HCT116 (cell line): ENCODE measurements at regions not wholly inside any gene's neighbourhood (a gene's known extent, or its start where the extent isn't known, plus 50 kb on each side); places are given as distances from the start of the nearest gene placed in this dataset.

Experiments
- ATAC-seq: fragments of 200-7000 bp; cut with Tn5 transposase; 2 replicates; pipeline ENCODE4 v1.9.1; 2020; ENCODE audit warnings: mild to moderate bottlenecking, moderate library complexity
- BruUV-seq: library from RNA; stranded (reverse); fragments of 400-500 nt; replicated peaks from 2 replicates; lab custom pipeline; 2021; lab: Mats Ljungman, UMichigan
- CTCF ChIA-PET: fragments of 300-600 bp; sonication (Branson Sonifier 250); formaldehyde crosslinking; loops from one replicate; lab custom pipeline; 2021; ENCODE audit warnings: antibody characterized with exemption; lab: Charles Lee
- POLR2A ChIA-PET: fragments of 300-600, 350-600 bp; sonication (Branson Sonifier 250); formaldehyde crosslinking; loops from one replicate; lab custom pipeline; 2021; ENCODE audit warnings: antibody characterized with exemption; lab: Charles Lee
- RAD21 ChIA-PET, 2 experiments: fragments of 300-600 bp; sonication (Branson Sonifier 250); formaldehyde crosslinking; loops; one replicate each; lab custom pipeline; 2023; ENCODE audit warnings: low total read pairs in 2 of 2; ENCODE audit not compliant: uncharacterized antibody in 2 of 2, unreplicated experiment in 2 of 2, low non-redundant PET in 1 of 2; lab: Charles Lee
- DNase-seq: peaks from one replicate; pipeline ENCODE4 v3.0.0-alpha.2; 2010; ENCODE audit warnings: low read depth, low spot score
- H2AFZ ChIP-seq: fragments of 200-600 bp; shearing (Covaris generic), sonication (generic); 2 replicates; pipeline ENCODE4 v1.6.1; 2017; ENCODE audit warnings: low read depth, mixed run types, mixed read lengths, antibody characterized with exemption, low read length; ENCODE audit not compliant: poor library complexity, severe bottlenecking
- H3K27ac ChIP-seq: 2 replicates; pipeline ENCODE4 v1.5.1; 2012; ENCODE audit warnings: low read depth, low read length
- H3K27me3 ChIP-seq: fragments of 200-600 bp; sonication (generic); 2 replicates; pipeline ENCODE4 v1.6.1; 2016; ENCODE audit warnings: mixed run types, low read length, mixed read lengths; ENCODE audit not compliant: insufficient read depth
- H3K36me3 ChIP-seq, 2 experiments: fragments of 200-500 bp in 1 of 2; fragments of 200-600 bp in 1 of 2; sonication (Bioruptor generic) in 1 of 2; sonication (generic) in 1 of 2; 2 replicates each; pipeline versions ENCODE4 v1.5.1 to v1.6.1; 2014 to 2016; ENCODE audit warnings: low read length in 2 of 2, inconsistent platforms in 1 of 2, mixed read lengths in 1 of 2, mixed run types in 1 of 2; ENCODE audit not compliant: insufficient read depth in 2 of 2, control insufficient read depth in 1 of 2
- H3K4me1 ChIP-seq, 2 experiments: fragments of 200-600 bp in 1 of 2; sonication (generic) in 1 of 2; 2 replicates each; pipeline versions ENCODE4 v1.5.1 to v1.6.1; 2012 to 2017; ENCODE audit warnings: low read length in 2 of 2, inconsistent platforms in 1 of 2, mild to moderate bottlenecking in 1 of 2, mixed read lengths in 1 of 2, mixed run types in 1 of 2, moderate library complexity in 1 of 2; ENCODE audit not compliant: insufficient read depth in 2 of 2, control insufficient read depth in 1 of 2
- H3K4me2 ChIP-seq: fragments of 200-600 bp; sonication (generic); 2 replicates; pipeline ENCODE4 v1.6.1; 2017; ENCODE audit warnings: mixed run types, low read length, mixed read lengths
- H3K4me3 ChIP-seq, 2 experiments: fragments of 200-600 bp in 1 of 2; sonication (generic) in 1 of 2; replicated peaks in 1 of 2; 2 replicates each; pipeline ENCODE4 v1.5.1; 2011 to 2016; ENCODE audit warnings: low read length in 2 of 2, control low read depth in 1 of 2, low read depth in 1 of 2, mild to moderate bottlenecking in 1 of 2, mixed read lengths in 1 of 2, mixed run types in 1 of 2
- H3K79me2 ChIP-seq: fragments of 200-600 bp; sonication (generic); 2 replicates; pipeline ENCODE4 v1.6.1; 2017; ENCODE audit warnings: mild to moderate bottlenecking, mixed run types, low read length, moderate library complexity, mixed read lengths; ENCODE audit not compliant: insufficient read depth
- H3K9ac ChIP-seq: fragments of 200-600 bp; sonication (generic); 2 replicates; pipeline ENCODE4 v1.6.1; 2016; ENCODE audit warnings: low read length, mixed read lengths
- H3K9me2 ChIP-seq: fragments of 200-600 bp; sonication (generic), shearing (Covaris generic); 2 replicates; pipeline ENCODE4 v1.6.1; 2017; ENCODE audit warnings: mixed run types, mild to moderate bottlenecking, moderate library complexity; ENCODE audit not compliant: insufficient read depth
- H3K9me3 ChIP-seq, 2 experiments: fragments of 200-500 bp in 1 of 2; fragments of 200-600 bp in 1 of 2; sonication (Bioruptor generic) in 1 of 2; sonication (generic) in 1 of 2; 2 replicates each; pipeline ENCODE4 v1.6.1; 2014 to 2017; ENCODE audit warnings: low read length in 2 of 2, mixed read lengths in 2 of 2, inconsistent platforms in 1 of 2, low read depth in 1 of 2, mild to moderate bottlenecking in 1 of 2, mixed run types in 1 of 2, moderate library complexity in 1 of 2; ENCODE audit not compliant: control insufficient read depth in 1 of 2, insufficient read depth in 1 of 2
- H4K20me1 ChIP-seq: fragments of 200-600 bp; sonication (generic), shearing (Covaris generic); 2 replicates; pipeline ENCODE4 v1.6.1; 2017; ENCODE audit warnings: mixed run types, mild to moderate bottlenecking, moderate library complexity; ENCODE audit not compliant: insufficient read depth
- CBX3 ChIP-seq: IDR thresholded peaks from 2 replicates; pipeline ENCODE4 v1.6.1; 2012; ENCODE audit warnings: low read depth
- CEBPB ChIP-seq: IDR thresholded peaks from 2 replicates; pipeline ENCODE4 v1.6.1; 2012; ENCODE audit warnings: low read depth
- EGR1 ChIP-seq: IDR thresholded peaks from 2 replicates; pipeline ENCODE4 v1.6.1; 2012; ENCODE audit warnings: low read depth
- EZH2phosphoT487 ChIP-seq: fragments of 200-600 bp; IDR thresholded peaks from 2 replicates; pipeline ENCODE4 v1.6.1; 2018; ENCODE audit warnings: antibody characterized with exemption, borderline replicate concordance
- FOSL1 ChIP-seq: IDR thresholded peaks from 2 replicates; pipeline ENCODE4 v1.6.1; 2012; ENCODE audit warnings: low read depth
- JUND ChIP-seq: IDR thresholded peaks from 2 replicates; pipeline ENCODE4 v1.6.1; 2012
- MAX ChIP-seq: IDR thresholded peaks from 2 replicates; pipeline ENCODE4 v1.6.1; 2012
- POLR2A ChIP-seq: IDR thresholded peaks from 2 replicates; pipeline ENCODE4 v1.7.0; 2011; ENCODE audit warnings: borderline replicate concordance; ENCODE audit not compliant: insufficient read depth, insufficient read length; ENCODE audit errors: extremely low read depth
- POLR2AphosphoS5 ChIP-seq: IDR thresholded peaks from 2 replicates; pipeline ENCODE4 v1.6.1; 2011; ENCODE audit warnings: mild to moderate bottlenecking, low read depth, low read length, moderate library complexity
- RAD21 ChIP-seq: IDR thresholded peaks from 2 replicates; pipeline ENCODE4 v1.6.1; 2012; ENCODE audit warnings: low read depth, mild to moderate bottlenecking
- REST ChIP-seq: IDR thresholded peaks from 2 replicates; pipeline ENCODE4 v1.6.1; 2012; ENCODE audit warnings: low read depth
- SIN3A ChIP-seq: IDR thresholded peaks from 2 replicates; pipeline ENCODE4 v1.6.1; 2012; ENCODE audit warnings: low read depth
- SRF ChIP-seq: IDR thresholded peaks from 2 replicates; pipeline ENCODE4 v1.6.1; 2012; ENCODE audit warnings: low read depth
- TCF7L2 ChIP-seq: IDR thresholded peaks from 2 replicates; pipeline ENCODE4 v1.7.0; 2011; ENCODE audit warnings: borderline replicate concordance, inconsistent platforms; ENCODE audit not compliant: insufficient read depth, insufficient read length; ENCODE audit errors: extremely low read depth
- YY1 ChIP-seq: IDR thresholded peaks from 2 replicates; pipeline ENCODE4 v1.6.1; 2011; ENCODE audit warnings: low read length, low read depth, moderate library complexity, mild to moderate bottlenecking; ENCODE audit not compliant: insufficient replicate concordance; ENCODE audit errors: extremely low read depth
- intact Hi-C: fragments of 100-400 bp; cut with micrococcal nuclease; formaldehyde crosslinking; loops from 2 replicates; pipeline ENCODE4 v1.10.0; 2022
- TF ChIP-seq, protein P1 (sequence below), 3 experiments: fragments of 200-600 bp in 1 of 3; sonication (generic) in 1 of 3; IDR thresholded peaks in 2 of 3; conservative IDR thresholded peaks in 1 of 3; 2 replicates each; pipeline ENCODE4 v1.5.1; 2012 to 2017; ENCODE audit warnings: low read depth in 2 of 3, low read length in 2 of 3, antibody characterized with exemption in 1 of 3, borderline replicate concordance in 1 of 3, control low read depth in 1 of 3, mild to moderate bottlenecking in 1 of 3, mixed read lengths in 1 of 3, mixed run types in 1 of 3, moderate library complexity in 1 of 3; ENCODE audit not compliant: insufficient read depth in 1 of 3

DNA sequence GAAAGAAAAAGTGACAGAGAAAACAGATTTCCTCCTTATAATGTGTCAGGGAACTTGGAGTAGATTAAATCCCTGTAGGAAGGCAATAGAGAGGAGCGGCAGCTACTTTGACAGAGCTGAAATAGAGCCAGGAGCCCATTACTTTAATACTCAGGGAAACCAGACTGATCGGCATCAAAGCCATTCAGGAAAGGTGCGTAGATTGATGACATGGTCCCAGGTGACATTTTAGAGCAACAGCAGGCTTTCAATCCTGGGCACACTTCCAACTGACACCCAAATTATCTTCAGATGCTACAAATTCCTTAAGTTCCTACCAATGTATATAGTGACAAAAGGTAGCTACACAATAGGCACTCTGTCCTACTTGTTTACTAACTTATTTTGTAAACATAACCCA, 821.5 kb downstream of the CDH8 start:
- intact Hi-C loops, result no loop called here
- H3K9ac ChIP-seq, result no peak overlapping the region
- no TSS peak for BruUV-seq
- H3K79me2 ChIP-seq, result no peaks in the 10 kb centered on the region
- no peak for ATAC-seq
- H2AFZ ChIP-seq, result no peak overlapping the region
- no peaks in the 10 kb centered on the region for H3K9me2 ChIP-seq
- H3K27me3 ChIP-seq, result no peaks in the 10 kb centered on the region
- no peaks in the 10 kb centered on the region for H3K4me1 ChIP-seq
- H3K27ac ChIP-seq, result no peak overlapping the region
- H3K4me3 ChIP-seq, result no peak overlapping the region
- RAD21 ChIA-PET, result no interaction called here
- H3K9me3 ChIP-seq, result peaks cover 7 to 25% of the 10 kb centered on the region in 2 experiments; a peak in 2 of 4 replicates
- no peak overlapping the region for H3K4me2 ChIP-seq
- no peaks in the 10 kb centered on the region for H4K20me1 ChIP-seq
- no peak for DNase-seq
- no peak for TF ChIP-seq SIN3A
- TF ChIP-seq EZH2phosphoT487, result no peak
- TF ChIP-seq POLR2AphosphoS5, result no peak
- TF ChIP-seq TCF7L2, result no peak
- TF ChIP-seq, protein P1, sequence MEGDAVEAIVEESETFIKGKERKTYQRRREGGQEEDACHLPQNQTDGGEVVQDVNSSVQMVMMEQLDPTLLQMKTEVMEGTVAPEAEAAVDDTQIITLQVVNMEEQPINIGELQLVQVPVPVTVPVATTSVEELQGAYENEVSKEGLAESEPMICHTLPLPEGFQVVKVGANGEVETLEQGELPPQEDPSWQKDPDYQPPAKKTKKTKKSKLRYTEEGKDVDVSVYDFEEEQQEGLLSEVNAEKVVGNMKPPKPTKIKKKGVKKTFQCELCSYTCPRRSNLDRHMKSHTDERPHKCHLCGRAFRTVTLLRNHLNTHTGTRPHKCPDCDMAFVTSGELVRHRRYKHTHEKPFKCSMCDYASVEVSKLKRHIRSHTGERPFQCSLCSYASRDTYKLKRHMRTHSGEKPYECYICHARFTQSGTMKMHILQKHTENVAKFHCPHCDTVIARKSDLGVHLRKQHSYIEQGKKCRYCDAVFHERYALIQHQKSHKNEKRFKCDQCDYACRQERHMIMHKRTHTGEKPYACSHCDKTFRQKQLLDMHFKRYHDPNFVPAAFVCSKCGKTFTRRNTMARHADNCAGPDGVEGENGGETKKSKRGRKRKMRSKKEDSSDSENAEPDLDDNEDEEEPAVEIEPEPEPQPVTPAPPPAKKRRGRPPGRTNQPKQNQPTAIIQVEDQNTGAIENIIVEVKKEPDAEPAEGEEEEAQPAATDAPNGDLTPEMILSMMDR (IDR thresholded peaks at IDR 0.05 in 2 of 3, conservative IDR thresholded peaks at IDR 0.05 in 1 of 3; ENCODE audit: borderline replicate concordance in 1 of 3, insufficient read depth in 1 of 3, low read depth in 2 of 3, low read length in 2 of 3), result no peak
- TF ChIP-seq POLR2A, result no peak
- no peak for TF ChIP-seq JUND
- TF ChIP-seq REST, result no peak
- no peak for TF ChIP-seq YY1
- no peak for TF ChIP-seq FOSL1
- no peak for TF ChIP-seq CEBPB
- no peak for TF ChIP-seq EGR1
- no peak for TF ChIP-seq CBX3
- no peak for TF ChIP-seq MAX
- no peak for TF ChIP-seq SRF
- no peak for TF ChIP-seq RAD21
- TF ChIP-seq, all 23 proteins: peak for 0
- ChIA-PET CTCF (no interaction called here), POLR2A (no interaction called here)
- no peaks in the 10 kb centered on the region; a peak in 1 of 4 replicates for H3K36me3 ChIP-seq
